DOHH2 (cell line): ENCODE measurements at regions not wholly inside any gene's neighbourhood (a gene's known extent, or its start where the extent isn't known, plus 50 kb on each side); places are given as distances from the start of the nearest gene placed in this dataset.

Experiments used
- H3F3A ChIP-seq: fragments of 200-600 bp; sonication (generic), shearing (Covaris generic); 2 replicates; pipeline ENCODE4 v1.6.0; 2016; ENCODE audit warnings: antibody characterized with exemption, mild to moderate bottlenecking; ENCODE audit not compliant: control insufficient read depth, insufficient read depth
- H3K27ac ChIP-seq: fragments of 200-600 bp; sonication (generic); 2 replicates; pipeline ENCODE4 v1.5.1; 2014; ENCODE audit warnings: low read depth, mild to moderate bottlenecking, low read length, moderate library complexity
- H3K27me3 ChIP-seq: fragments of 200-600 bp; sonication (generic); 2 replicates; pipeline ENCODE4 v1.6.1; 2014; ENCODE audit warnings: mild to moderate bottlenecking, low read length, mixed read lengths; ENCODE audit not compliant: control insufficient read depth
- H3K36me3 ChIP-seq: fragments of 200-600 bp; sonication (generic); 2 replicates; pipeline ENCODE4 v1.6.1; 2014; ENCODE audit warnings: mild to moderate bottlenecking, low read length, moderate library complexity, mixed read lengths; ENCODE audit not compliant: control insufficient read depth
- H3K4me1 ChIP-seq: fragments of 200-600 bp; sonication (generic); 2 replicates; pipeline ENCODE4 v1.6.1; 2014; ENCODE audit warnings: mild to moderate bottlenecking, low read length, mixed read lengths; ENCODE audit not compliant: control insufficient read depth
- H3K4me2 ChIP-seq: fragments of 200-600 bp; sonication (generic); 2 replicates; pipeline ENCODE4 v1.6.0; 2014; ENCODE audit warnings: mild to moderate bottlenecking, low read length, moderate library complexity
- H3K4me3 ChIP-seq: fragments of 200-600 bp; sonication (generic); 2 replicates; pipeline ENCODE4 v1.5.1; 2014; ENCODE audit warnings: mild to moderate bottlenecking, low read length, mixed read lengths
- H3K79me2 ChIP-seq: fragments of 200-600 bp; sonication (generic); 2 replicates; pipeline ENCODE4 v1.6.1; 2014; ENCODE audit warnings: mild to moderate bottlenecking, low read length, mixed read lengths; ENCODE audit not compliant: control insufficient read depth
- H3K9me2 ChIP-seq: fragments of 200-600 bp; sonication (generic); replicated peaks from 2 replicates; pipeline ENCODE4 v1.6.1; 2014; ENCODE audit warnings: mild to moderate bottlenecking, low read length, mixed read lengths; ENCODE audit not compliant: control insufficient read depth
- H3K9me3 ChIP-seq: fragments of 200-600 bp; sonication (generic); 2 replicates; pipeline ENCODE4 v1.6.1; 2014; ENCODE audit warnings: antibody characterized with exemption, low read length, mixed read lengths; ENCODE audit not compliant: control insufficient read depth, insufficient read depth
- H4K20me1 ChIP-seq: fragments of 200-600 bp; sonication (generic); 2 replicates; pipeline ENCODE4 v1.6.0; 2014; ENCODE audit warnings: low read depth, mild to moderate bottlenecking, antibody characterized with exemption, low read length, moderate library complexity; ENCODE audit not compliant: control insufficient read depth, insufficient read depth
- CTCF ChIP-seq: fragments of 200-600 bp; sonication (generic); IDR thresholded peaks from one replicate; pipeline ENCODE4 v1.5.1; 2014; ENCODE audit warnings: antibody characterized with exemption, mild to moderate bottlenecking, low read depth, low read length; ENCODE audit not compliant: poor library complexity, severe bottlenecking
- EZH2phosphoT487 ChIP-seq: fragments of 200-600 bp; sonication (generic); IDR thresholded peaks from 2 replicates; pipeline ENCODE4 v1.6.1; 2017; ENCODE audit warnings: borderline replicate concordance, mild to moderate bottlenecking, antibody characterized with exemption, low read length, moderate library complexity, mixed read lengths

- no peaks in the 10 kb centered on the region for H3K27me3 ChIP-seq
- no peaks in the 10 kb centered on the region for H3K9me2 ChIP-seq
- TF ChIP-seq EZH2phosphoT487 = no peak
- no peak for TF ChIP-seq CTCF
- H4K20me1 ChIP-seq = no peaks in the 10 kb centered on the region
- H3K79me2 ChIP-seq = no peaks in the 10 kb centered on the region
- no peak overlapping the region for H3K4me2 ChIP-seq
- H3K27ac ChIP-seq = no peak overlapping the region
- H3K9me3 ChIP-seq = no peaks in the 10 kb centered on the region
- H3K4me1 ChIP-seq = no peaks in the 10 kb centered on the region
- no peak overlapping the region for H3K4me3 ChIP-seq
- H3K36me3 ChIP-seq = no peaks in the 10 kb centered on the region
- no peaks in the 10 kb centered on the region for H3F3A ChIP-seq
These were observed 167.9 kb downstream of the IRS1 start for GRCh38 chr2:226631671-226632070.

- no peak overlapping the region for H3K4me2 ChIP-seq
- H3K27me3 ChIP-seq = no peaks in the 10 kb centered on the region
- H3K9me2 ChIP-seq = no peaks in the 10 kb centered on the region
- no peaks in the 10 kb centered on the region for H3K36me3 ChIP-seq
- H3F3A ChIP-seq = no peaks in the 10 kb centered on the region
- TF ChIP-seq CTCF = no peak
- TF ChIP-seq EZH2phosphoT487 = no peak
- no peaks in the 10 kb centered on the region for H4K20me1 ChIP-seq
- no peak overlapping the region for H3K4me3 ChIP-seq
- no peaks in the 10 kb centered on the region for H3K79me2 ChIP-seq
- H3K27ac ChIP-seq = no peak overlapping the region
- no peaks in the 10 kb centered on the region for H3K9me3 ChIP-seq
- H3K4me1 ChIP-seq = no peaks in the 10 kb centered on the region
These were observed 168.4 kb downstream of the IRS1 start for GRCh38 chr2:226631187-226631586.

GRCh38 chr2:226625946-226626345 is 173.7 kb downstream of the IRS1 start:
- Histone ChIP-seq H3K27ac (no peak overlapping the region), H3K79me2 (no peaks in the 10 kb centered on the region), H4K20me1 (no peaks in the 10 kb centered on the region), H3K9me3 (no peaks in the 10 kb centered on the region), H3K4me1 (no peaks in the 10 kb centered on the region), H3K4me3 (no peak overlapping the region), H3K4me2 (no peak overlapping the region), H3K27me3 (no peaks in the 10 kb centered on the region), H3F3A (no peaks in the 10 kb centered on the region), H3K9me2 (no peaks in the 10 kb centered on the region), H3K36me3 (no peaks in the 10 kb centered on the region)
- TF ChIP-seq CTCF (no peak), EZH2phosphoT487 (no peak)
